Tibial nerve (tissue), 4 donors: ENCODE measurements at regions not wholly inside any gene's neighbourhood (a gene's known extent, or its start where the extent isn't known, plus 50 kb on each side); places are given as distances from the start of the nearest gene placed in this dataset.

ENCODE experiments used
- DNase-seq, 2 donors: peaks; one replicate each; pipeline ENCODE4 v3.0.0-alpha.2; 2019; ENCODE audit warnings: low spot score in 2 of 2
- H3K27ac ChIP-seq, 4 donors: fragments of 200-600 bp; sonication (generic) in 3 of 4; one replicate each; pipeline ENCODE4 v1.5.1; 2017 to 2019; ENCODE audit warnings: mild to moderate bottlenecking in 1 of 4
- H3K27me3 ChIP-seq, 2 donors: fragments of 200-600 bp; sonication (generic) in 1 of 2; one replicate each; pipeline versions ENCODE4 v1.5.1 to v1.6.0; 2017 to 2019
- H3K36me3 ChIP-seq, 3 donors: fragments of 200-600 bp; sonication (generic); one replicate each; pipeline ENCODE4 v1.5.1; 2018 to 2019
- H3K4me1 ChIP-seq, 4 donors: fragments of 200-600 bp; sonication (generic) in 3 of 4; one replicate each; pipeline ENCODE4 v1.5.1; 2017 to 2019
- H3K4me3 ChIP-seq, 4 donors: fragments of 200-600 bp; sonication (generic) in 3 of 4; one replicate each; pipeline ENCODE4 v1.5.1; 2017 to 2019; ENCODE audit warnings: mild to moderate bottlenecking in 1 of 4, moderate library complexity in 1 of 4
- H3K9me3 ChIP-seq, 4 donors: fragments of 200-600 bp; sonication (generic) in 3 of 4; one replicate each; pipeline ENCODE4 v1.5.1; 2017 to 2019
- EP300 ChIP-seq, 2 donors: sonication (generic); formaldehyde crosslinking; IDR thresholded peaks; one replicate each; pipeline ENCODE4 v1.6.1; 2017; ENCODE audit warnings: antibody characterized with exemption in 2 of 2, mild to moderate bottlenecking in 1 of 2
- POLR2A ChIP-seq, 2 donors: fragments of 450-650 bp; IDR thresholded peaks; one replicate each; pipeline ENCODE4 v1.6.1; 2017; ENCODE audit warnings: antibody characterized with exemption in 2 of 2, mild to moderate bottlenecking in 2 of 2, moderate library complexity in 2 of 2
- WGBS, 2 donors: methylation state at CpG; one replicate each; pipeline ENCODE4 v1.1.5; 2018; 5-methylcytosine and 5-hydroxymethylcytosine counted together
- TF ChIP-seq, protein P1 (sequence below), 5 experiments: fragments of 200-600 bp in 3 of 5; fragments of 450-650 bp in 2 of 5; sonication (generic) in 3 of 5; IDR thresholded peaks; one replicate each; pipeline ENCODE4 v1.5.1; 2016 to 2019; ENCODE audit warnings: antibody characterized with exemption in 5 of 5, mild to moderate bottlenecking in 3 of 5, moderate library complexity in 2 of 5

DNA sequence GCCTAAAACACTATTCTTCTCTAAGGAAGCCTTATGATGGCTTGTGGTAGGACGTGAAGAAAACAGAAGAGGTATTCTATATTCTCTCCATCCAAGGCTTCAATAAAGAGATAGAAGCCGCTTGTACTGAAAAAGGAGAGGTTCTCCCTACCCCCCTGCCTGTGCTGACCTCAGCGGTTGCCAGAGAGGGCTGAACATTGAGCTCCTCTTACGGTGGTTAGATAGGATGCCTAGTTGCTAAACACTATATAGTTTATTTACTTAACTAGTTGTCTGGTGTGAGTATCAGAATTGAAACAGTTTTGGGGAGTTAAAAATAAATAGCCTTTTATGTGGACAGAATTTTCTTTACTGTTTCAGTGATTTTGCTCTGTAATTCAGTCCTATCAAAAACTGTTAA lies 112.2 kb downstream of the TFPI2 start:
- TF ChIP-seq EP300 (IDR thresholded peaks at IDR 0.05): no peak
- no peak for TF ChIP-seq POLR2A (IDR thresholded peaks at IDR 0.05)
- TF ChIP-seq, protein P1, sequence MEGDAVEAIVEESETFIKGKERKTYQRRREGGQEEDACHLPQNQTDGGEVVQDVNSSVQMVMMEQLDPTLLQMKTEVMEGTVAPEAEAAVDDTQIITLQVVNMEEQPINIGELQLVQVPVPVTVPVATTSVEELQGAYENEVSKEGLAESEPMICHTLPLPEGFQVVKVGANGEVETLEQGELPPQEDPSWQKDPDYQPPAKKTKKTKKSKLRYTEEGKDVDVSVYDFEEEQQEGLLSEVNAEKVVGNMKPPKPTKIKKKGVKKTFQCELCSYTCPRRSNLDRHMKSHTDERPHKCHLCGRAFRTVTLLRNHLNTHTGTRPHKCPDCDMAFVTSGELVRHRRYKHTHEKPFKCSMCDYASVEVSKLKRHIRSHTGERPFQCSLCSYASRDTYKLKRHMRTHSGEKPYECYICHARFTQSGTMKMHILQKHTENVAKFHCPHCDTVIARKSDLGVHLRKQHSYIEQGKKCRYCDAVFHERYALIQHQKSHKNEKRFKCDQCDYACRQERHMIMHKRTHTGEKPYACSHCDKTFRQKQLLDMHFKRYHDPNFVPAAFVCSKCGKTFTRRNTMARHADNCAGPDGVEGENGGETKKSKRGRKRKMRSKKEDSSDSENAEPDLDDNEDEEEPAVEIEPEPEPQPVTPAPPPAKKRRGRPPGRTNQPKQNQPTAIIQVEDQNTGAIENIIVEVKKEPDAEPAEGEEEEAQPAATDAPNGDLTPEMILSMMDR (IDR thresholded peaks at IDR 0.05): no peak
- Histone ChIP-seq H3K9me3 (no peaks in the 10 kb centered on the region), H3K36me3 (no peaks in the 10 kb centered on the region), H3K27ac (no peak overlapping the region), H3K4me1 (no peaks in the 10 kb centered on the region), H3K27me3 (no peaks in the 10 kb centered on the region), H3K4me3 (no peak overlapping the region)
- WGBS, 2 donors: 86 to 87% methylated on average over 4 of the region's 4 CpGs
- no peak for DNase-seq

- Histone ChIP-seq H3K4me3 (no peak overlapping the region), H3K27me3 (no peaks in the 10 kb centered on the region), H3K27ac (no peak overlapping the region), H3K36me3 (no peaks in the 10 kb centered on the region), H3K9me3 (peaks cover 0 to 3% (median 0%) of the 10 kb centered on the region in 4 donors), H3K4me1 (no peaks in the 10 kb centered on the region)
- WGBS, 2 donors: 31 to 43% methylated on average over 1 of the region's 1 CpG
- no peak for DNase-seq
- TF ChIP-seq, protein P1 (IDR thresholded peaks at IDR 0.05): no peak
- no peak for TF ChIP-seq EP300 (IDR thresholded peaks at IDR 0.05)
- TF ChIP-seq POLR2A (IDR thresholded peaks at IDR 0.05): no peak
These were observed 117.1 kb downstream of the TFPI2 start for GRCh38 chr7:93773446-93773845.

DNA sequence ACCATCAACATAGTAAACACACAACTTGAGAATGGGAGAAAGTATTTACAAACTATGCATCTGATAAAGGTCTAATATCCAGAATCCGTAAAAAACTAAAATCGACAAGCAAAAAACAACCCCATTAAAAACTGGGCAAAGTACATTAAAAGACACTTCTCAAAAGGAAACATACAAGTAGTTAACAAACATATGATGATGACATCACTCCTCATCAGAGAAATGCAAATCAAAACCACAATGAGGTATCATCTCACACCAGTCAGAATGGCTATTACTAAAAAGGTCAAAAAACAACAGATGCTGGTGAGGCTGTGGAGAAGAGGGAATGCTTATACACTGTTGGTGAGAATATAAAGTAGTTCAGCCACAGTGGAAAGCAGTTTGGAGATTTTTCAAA lies 125.1 kb downstream of the TFPI2 start:
- DNase-seq: no peak
- H3K27ac ChIP-seq: no peak overlapping the region
- no peak overlapping the region for H3K4me3 ChIP-seq
- H3K9me3 ChIP-seq: no peaks in the 10 kb centered on the region
- no peaks in the 10 kb centered on the region for H3K4me1 ChIP-seq
- WGBS, 2 donors: 97 to 98% methylated on average over 2 of the region's 2 CpGs
- no peaks in the 10 kb centered on the region for H3K27me3 ChIP-seq
- H3K36me3 ChIP-seq: no peaks in the 10 kb centered on the region
- no peak for TF ChIP-seq POLR2A (IDR thresholded peaks at IDR 0.05)
- TF ChIP-seq EP300 (IDR thresholded peaks at IDR 0.05): no peak
- TF ChIP-seq, protein P1 (IDR thresholded peaks at IDR 0.05): no peak

GRCh38 chr7:93758631-93759030 lies 131.9 kb downstream of the TFPI2 start:
- Histone ChIP-seq H3K27ac (no peak overlapping the region), H3K4me1 (no peaks in the 10 kb centered on the region), H3K36me3 (no peaks in the 10 kb centered on the region), H3K27me3 (no peaks in the 10 kb centered on the region), H3K9me3 (no peaks in the 10 kb centered on the region), H3K4me3 (no peak overlapping the region)
- TF ChIP-seq POLR2A (IDR thresholded peaks at IDR 0.05) (no peak), EP300 (IDR thresholded peaks at IDR 0.05) (no peak)
- no peak for DNase-seq

GRCh38 chr7:93757426-93757825 lies 133.1 kb downstream of the TFPI2 start:
- TF ChIP-seq, protein P1 (IDR thresholded peaks at IDR 0.05): no peak
- TF ChIP-seq POLR2A (IDR thresholded peaks at IDR 0.05): no peak
- TF ChIP-seq EP300 (IDR thresholded peaks at IDR 0.05): no peak
- WGBS, 2 donors: 58 to 66% methylated on average over 2 of the region's 2 CpGs
- Histone ChIP-seq H3K4me1 (no peaks in the 10 kb centered on the region), H3K27ac (no peak overlapping the region), H3K36me3 (no peaks in the 10 kb centered on the region), H3K9me3 (no peaks in the 10 kb centered on the region), H3K27me3 (no peaks in the 10 kb centered on the region), H3K4me3 (no peak overlapping the region)
- no peak for DNase-seq

DNA sequence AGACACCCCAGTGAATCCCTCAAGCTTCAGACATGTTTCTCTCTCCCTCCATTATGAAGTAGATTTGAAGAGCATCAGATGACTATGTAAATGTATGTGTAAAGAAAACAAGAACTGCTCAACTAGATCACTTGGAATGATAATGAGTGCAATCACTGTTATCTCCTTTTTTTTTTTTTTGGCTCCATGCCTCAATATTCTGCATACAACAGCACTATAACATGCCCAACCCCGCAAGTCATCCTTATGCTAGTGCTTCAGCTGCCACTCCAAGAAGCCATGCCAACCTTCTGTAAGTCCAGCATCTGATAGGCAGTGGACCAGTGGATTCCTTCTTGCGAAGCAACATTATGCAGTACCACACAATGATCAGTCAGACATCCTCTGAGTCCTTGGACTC lies 133.7 kb downstream of the TFPI2 start:
- Histone ChIP-seq H3K27me3 (no peaks in the 10 kb centered on the region), H3K4me3 (no peak overlapping the region), H3K27ac (no peak overlapping the region), H3K36me3 (no peaks in the 10 kb centered on the region), H3K4me1 (no peaks in the 10 kb centered on the region), H3K9me3 (no peaks in the 10 kb centered on the region)
- no peak for TF ChIP-seq EP300 (IDR thresholded peaks at IDR 0.05)
- TF ChIP-seq, protein P1 (IDR thresholded peaks at IDR 0.05): no peak
- DNase-seq: no peak
- 96% methylated on average over 2 of the region's 2 CpGs for WGBS, 2 donors
